Vagina (tissue), 2 donors: ENCODE measurements at regions not wholly inside any gene's neighbourhood (a gene's known extent, or its start where the extent isn't known, plus 50 kb on each side); places are given as distances from the start of the nearest gene placed in this dataset.

Source experiments
- POLR2A ChIP-seq, 2 donors: fragments of 450-650 bp; IDR thresholded peaks; one replicate each; pipeline ENCODE4 v1.6.1; 2017; ENCODE audit warnings: antibody characterized with exemption in 2 of 2, mild to moderate bottlenecking in 2 of 2, moderate library complexity in 2 of 2
- TF ChIP-seq, protein P1 (sequence below), 3 experiments: fragments of 450-650 bp in 2 of 3; fragments of 200-600 bp in 1 of 3; sonication (generic) in 1 of 3; IDR thresholded peaks; one replicate each; pipeline ENCODE4 v1.5.1; 2017 to 2019; ENCODE audit warnings: antibody characterized with exemption in 3 of 3, mild to moderate bottlenecking in 2 of 3, moderate library complexity in 2 of 3

- TF ChIP-seq, protein P1, sequence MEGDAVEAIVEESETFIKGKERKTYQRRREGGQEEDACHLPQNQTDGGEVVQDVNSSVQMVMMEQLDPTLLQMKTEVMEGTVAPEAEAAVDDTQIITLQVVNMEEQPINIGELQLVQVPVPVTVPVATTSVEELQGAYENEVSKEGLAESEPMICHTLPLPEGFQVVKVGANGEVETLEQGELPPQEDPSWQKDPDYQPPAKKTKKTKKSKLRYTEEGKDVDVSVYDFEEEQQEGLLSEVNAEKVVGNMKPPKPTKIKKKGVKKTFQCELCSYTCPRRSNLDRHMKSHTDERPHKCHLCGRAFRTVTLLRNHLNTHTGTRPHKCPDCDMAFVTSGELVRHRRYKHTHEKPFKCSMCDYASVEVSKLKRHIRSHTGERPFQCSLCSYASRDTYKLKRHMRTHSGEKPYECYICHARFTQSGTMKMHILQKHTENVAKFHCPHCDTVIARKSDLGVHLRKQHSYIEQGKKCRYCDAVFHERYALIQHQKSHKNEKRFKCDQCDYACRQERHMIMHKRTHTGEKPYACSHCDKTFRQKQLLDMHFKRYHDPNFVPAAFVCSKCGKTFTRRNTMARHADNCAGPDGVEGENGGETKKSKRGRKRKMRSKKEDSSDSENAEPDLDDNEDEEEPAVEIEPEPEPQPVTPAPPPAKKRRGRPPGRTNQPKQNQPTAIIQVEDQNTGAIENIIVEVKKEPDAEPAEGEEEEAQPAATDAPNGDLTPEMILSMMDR (IDR thresholded peaks at IDR 0.05): no peak
- no peak for TF ChIP-seq POLR2A (IDR thresholded peaks at IDR 0.05)
These were observed 56.4 kb upstream of the LMO1 start for GRCh38 chr11:8320076-8320475.
